ENCODE measurements at regions not wholly inside any gene's neighbourhood (a gene's known extent, or its start where the extent isn't known, plus 50 kb on each side); places are given as distances from the start of the nearest gene placed in this dataset.
A peak's percentile ranks its signal among the peaks of the same experiment; 100 is the strongest.

DNA sequence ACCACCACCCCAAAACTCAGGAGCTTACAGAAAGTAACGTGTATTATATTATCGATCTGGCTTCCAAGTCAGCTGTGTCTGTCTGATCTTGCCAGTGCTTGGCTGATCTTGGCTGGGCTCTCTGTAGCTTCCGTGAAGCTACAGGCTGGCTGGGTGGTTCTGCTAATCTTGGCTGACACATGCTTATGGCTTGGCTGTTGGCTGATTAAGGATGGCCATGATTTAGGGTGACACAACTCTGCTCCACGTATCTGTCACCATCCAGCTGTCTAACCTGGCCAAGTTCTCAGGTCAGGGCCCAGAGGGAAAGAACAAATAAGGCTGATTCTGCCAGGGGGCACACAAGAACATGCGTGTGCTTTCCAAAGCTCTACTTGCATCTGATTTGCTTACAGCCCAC, 64.7 kb upstream of the PRL start:
- H3K27me3 Mint-ChIP-seq (ENCODE audit: low read depth): no peaks in the 10 kb centered on the region
- H3K27ac Mint-ChIP-seq: no peak overlapping the region

DNA sequence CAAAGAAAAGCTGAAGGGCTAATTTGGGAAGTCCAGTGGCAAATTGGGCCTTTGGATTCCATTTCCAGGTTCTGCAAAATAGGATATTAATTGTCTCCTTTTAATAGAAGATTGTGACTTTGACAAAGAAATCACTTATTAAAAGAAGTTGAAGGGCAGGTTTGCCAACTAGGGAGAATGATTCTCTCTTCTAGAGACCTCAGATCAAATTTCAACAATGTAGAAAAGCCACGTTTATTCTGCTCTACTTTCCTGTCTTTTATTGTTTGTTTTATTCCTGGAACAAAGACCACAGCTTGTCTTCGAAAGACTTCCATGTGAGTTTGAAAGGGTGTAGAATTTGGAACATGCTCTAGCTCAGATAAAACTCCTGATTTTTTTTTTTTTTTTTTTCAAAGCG, 65.5 kb upstream of the PRL start:
- Mint-ChIP-seq H3K9me3 (peaks cover 9% of the 10 kb centered on the region), H3K4me1 (peaks cover 59% of the 10 kb centered on the region), H3K36me3 (peaks cover 3% of the 10 kb centered on the region), H3K27ac (peak overlapping the region; percentile 98), H3K4me3 (peak overlapping the region; percentile 54), H3K27me3 (ENCODE audit: low read depth) (no peaks in the 10 kb centered on the region)
- no peak for TF ChIP-seq CTCF (IDR thresholded peaks at IDR 0.05; ENCODE audit: unreplicated experiment)
- DNase-seq (ENCODE audit: low spot score in 2 of 2, unreplicated experiment in 2 of 2): no peak

More for the DNA sequence above, 64.7 kb upstream of the PRL start:
- TF ChIP-seq CTCF (IDR thresholded peaks at IDR 0.05; ENCODE audit: unreplicated experiment): no peak
- no peak overlapping the region for H3K4me3 Mint-ChIP-seq
- peaks cover 9% of the 10 kb centered on the region for H3K9me3 Mint-ChIP-seq
- peaks cover 3% of the 10 kb centered on the region for H3K36me3 Mint-ChIP-seq
- H3K4me1 Mint-ChIP-seq: peaks cover 57% of the 10 kb centered on the region
- no peak for DNase-seq (ENCODE audit: low spot score in 2 of 2, unreplicated experiment in 2 of 2)

GRCh38 chr6:22363166-22363713, 66.4 kb upstream of the PRL start:
- Mint-ChIP-seq H3K4me1 (peaks cover 54% of the 10 kb centered on the region), H3K36me3 (peaks cover 3% of the 10 kb centered on the region), H3K9me3 (peaks cover 9% of the 10 kb centered on the region), H3K27me3 (ENCODE audit: low read depth) (no peaks in the 10 kb centered on the region), H3K4me3 (no peak overlapping the region), H3K27ac (peak overlapping the region; percentile 98)
- TF ChIP-seq CTCF (IDR thresholded peaks at IDR 0.05; ENCODE audit: unreplicated experiment): no peak
- no peak for DNase-seq (ENCODE audit: low spot score in 2 of 2, unreplicated experiment in 2 of 2)

DNA sequence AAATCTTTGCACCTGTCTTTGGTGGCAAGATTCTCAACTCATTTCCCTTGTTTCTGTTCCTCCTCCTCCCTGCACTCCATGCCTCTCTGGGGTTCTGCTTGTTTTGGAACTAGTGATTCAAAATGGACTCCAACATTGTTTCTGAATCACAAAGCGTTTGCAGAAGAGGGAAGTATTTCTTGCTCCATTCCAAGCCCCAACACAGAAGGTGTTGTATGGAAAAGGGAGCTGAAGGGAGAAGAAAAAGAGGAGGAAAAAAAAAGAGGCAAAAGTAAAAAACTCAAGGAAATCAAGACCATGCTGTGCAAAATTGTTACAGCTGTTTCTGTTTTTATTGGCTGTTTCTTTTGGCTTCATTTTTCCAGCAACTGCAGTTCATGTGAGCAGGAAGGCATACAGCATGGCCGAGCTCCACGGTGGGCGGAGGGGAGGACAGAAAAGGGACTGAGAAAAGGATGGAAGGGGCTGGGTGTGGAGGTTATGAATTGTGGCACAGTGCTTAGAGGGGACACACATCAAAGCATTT, 66.9 kb upstream of the PRL start:
- no peak for TF ChIP-seq CTCF (IDR thresholded peaks at IDR 0.05; ENCODE audit: unreplicated experiment)
- peaks cover 53% of the 10 kb centered on the region for H3K4me1 Mint-ChIP-seq
- no peak for DNase-seq (ENCODE audit: low spot score in 2 of 2, unreplicated experiment in 2 of 2)
- H3K27me3 Mint-ChIP-seq (ENCODE audit: low read depth): no peaks in the 10 kb centered on the region
- peaks cover 9% of the 10 kb centered on the region for H3K9me3 Mint-ChIP-seq
- H3K36me3 Mint-ChIP-seq: peaks cover 3% of the 10 kb centered on the region
- peak overlapping the region; percentile 98 for H3K27ac Mint-ChIP-seq
- H3K4me3 Mint-ChIP-seq: no peak overlapping the region

DNA sequence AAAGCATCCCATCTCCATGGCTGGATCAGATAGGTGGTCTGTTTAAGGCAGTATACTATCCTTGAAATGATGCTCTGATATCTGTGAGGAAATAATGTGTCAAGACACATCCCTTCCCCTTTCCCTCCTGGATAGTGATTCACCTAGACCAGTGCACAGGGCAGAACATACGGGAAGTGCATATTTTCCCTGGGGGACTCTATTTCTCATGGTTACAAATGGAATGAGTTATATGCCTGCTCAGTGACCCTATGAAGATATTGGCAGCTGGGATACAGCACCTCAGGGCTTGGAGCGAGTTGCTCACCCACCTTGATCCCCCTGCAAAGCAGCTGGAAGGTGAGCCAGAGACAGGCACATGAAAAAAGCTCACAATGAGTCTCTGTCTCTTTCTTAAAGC, 67.5 kb upstream of the PRL start:
- H3K4me3 Mint-ChIP-seq: no peak overlapping the region
- peaks cover 3% of the 10 kb centered on the region for H3K36me3 Mint-ChIP-seq
- peak overlapping the region; percentile 98 for H3K27ac Mint-ChIP-seq
- DNase-seq (ENCODE audit: low spot score in 2 of 2, unreplicated experiment in 2 of 2): no peak
- H3K4me1 Mint-ChIP-seq: peaks cover 54% of the 10 kb centered on the region
- no peaks in the 10 kb centered on the region for H3K27me3 Mint-ChIP-seq (ENCODE audit: low read depth)
- peaks cover 9% of the 10 kb centered on the region for H3K9me3 Mint-ChIP-seq
- TF ChIP-seq CTCF (IDR thresholded peaks at IDR 0.05; ENCODE audit: unreplicated experiment): no peak
